Uterus (tissue), 3 donors: ENCODE measurements at regions not wholly inside any gene's neighbourhood (a gene's known extent, or its start where the extent isn't known, plus 50 kb on each side); places are given as distances from the start of the nearest gene placed in this dataset.

Source experiments
- DNase-seq, 2 donors: peaks; one replicate each; pipeline ENCODE4 v3.0.0-alpha.2; 2019 to 2020
- H3K27ac ChIP-seq, 2 donors: fragments of 200-600 bp; sonication (generic); 1 replicate in 1 of 2; 2 replicates in 1 of 2; pipeline ENCODE4 v1.5.1; 2016 to 2018
- H3K27me3 ChIP-seq, 2 donors: fragments of 200-600 bp; sonication (generic); one replicate each; pipeline ENCODE4 v1.5.1; 2018 to 2019; ENCODE audit warnings: control low read depth in 1 of 2
- H3K36me3 ChIP-seq, 2 donors: fragments of 200-600 bp; sonication (generic); one replicate each; pipeline ENCODE4 v1.5.1; 2019; ENCODE audit warnings: control low read depth in 1 of 2
- H3K4me1 ChIP-seq, 2 donors: fragments of 200-600 bp; sonication (generic); one replicate each; pipeline ENCODE4 v1.5.1; 2018 to 2019; ENCODE audit warnings: control low read depth in 1 of 2
- H3K4me3 ChIP-seq, 2 donors: fragments of 200-600 bp; sonication (generic); 1 replicate in 1 of 2; 2 replicates in 1 of 2; pipeline ENCODE4 v1.5.1; 2018 to 2019; ENCODE audit warnings: mild to moderate bottlenecking in 1 of 2
- H3K9me3 ChIP-seq, 2 donors: fragments of 200-600 bp; sonication (generic); one replicate each; pipeline ENCODE4 v1.5.1; 2019; ENCODE audit warnings: control low read depth in 1 of 2
- POLR2A ChIP-seq, 2 donors: fragments of 450-650 bp; IDR thresholded peaks; one replicate each; pipeline ENCODE4 v1.6.1; 2016; ENCODE audit warnings: antibody characterized with exemption in 2 of 2, mild to moderate bottlenecking in 1 of 2, moderate library complexity in 1 of 2
- intact Hi-C: fragments of 100-400 bp; cut with DNase I; formaldehyde crosslinking; loops from one replicate; pipeline ENCODE4 v1.15.1; 2023; ENCODE audit warnings: low total_unique reads
- TF ChIP-seq, protein P1 (sequence below), 4 experiments: fragments of 200-600 bp in 2 of 4; fragments of 450-650 bp in 2 of 4; sonication (generic) in 2 of 4; IDR thresholded peaks; one replicate each; pipeline ENCODE4 v1.5.1; 2016 to 2019; ENCODE audit warnings: antibody characterized with exemption in 4 of 4, mild to moderate bottlenecking in 2 of 4, moderate library complexity in 1 of 4
- donor health status: DM: yes; HTN: yes; CAD: no.

DNA sequence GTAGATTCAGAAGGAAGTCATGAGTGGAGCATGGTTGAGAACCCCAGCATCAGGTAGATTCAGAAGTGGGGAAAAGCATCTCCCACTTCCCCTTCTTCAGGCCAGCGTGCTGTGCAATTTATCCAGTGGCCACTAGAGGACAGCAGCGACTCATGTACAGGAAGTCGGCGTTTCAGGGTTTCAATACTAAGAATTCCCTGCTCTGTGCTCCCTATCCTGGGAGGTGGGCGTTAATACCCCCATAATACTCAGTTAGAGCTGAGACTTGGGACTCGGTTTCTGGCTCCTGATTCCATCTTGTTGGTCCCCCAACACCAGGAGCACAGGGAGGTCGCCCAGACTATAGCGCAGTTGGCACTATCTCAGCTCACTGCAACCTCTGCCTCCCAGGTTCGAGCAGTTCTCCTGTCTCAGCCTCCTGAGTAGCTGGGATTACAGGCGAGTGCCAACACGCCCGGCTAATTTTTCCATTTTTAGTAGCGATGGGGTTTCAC is 75.3 kb upstream of the AMZ2 start:
- H3K27ac ChIP-seq, result no peak overlapping the region
- TF ChIP-seq, protein P1, sequence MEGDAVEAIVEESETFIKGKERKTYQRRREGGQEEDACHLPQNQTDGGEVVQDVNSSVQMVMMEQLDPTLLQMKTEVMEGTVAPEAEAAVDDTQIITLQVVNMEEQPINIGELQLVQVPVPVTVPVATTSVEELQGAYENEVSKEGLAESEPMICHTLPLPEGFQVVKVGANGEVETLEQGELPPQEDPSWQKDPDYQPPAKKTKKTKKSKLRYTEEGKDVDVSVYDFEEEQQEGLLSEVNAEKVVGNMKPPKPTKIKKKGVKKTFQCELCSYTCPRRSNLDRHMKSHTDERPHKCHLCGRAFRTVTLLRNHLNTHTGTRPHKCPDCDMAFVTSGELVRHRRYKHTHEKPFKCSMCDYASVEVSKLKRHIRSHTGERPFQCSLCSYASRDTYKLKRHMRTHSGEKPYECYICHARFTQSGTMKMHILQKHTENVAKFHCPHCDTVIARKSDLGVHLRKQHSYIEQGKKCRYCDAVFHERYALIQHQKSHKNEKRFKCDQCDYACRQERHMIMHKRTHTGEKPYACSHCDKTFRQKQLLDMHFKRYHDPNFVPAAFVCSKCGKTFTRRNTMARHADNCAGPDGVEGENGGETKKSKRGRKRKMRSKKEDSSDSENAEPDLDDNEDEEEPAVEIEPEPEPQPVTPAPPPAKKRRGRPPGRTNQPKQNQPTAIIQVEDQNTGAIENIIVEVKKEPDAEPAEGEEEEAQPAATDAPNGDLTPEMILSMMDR (IDR thresholded peaks at IDR 0.05), result peak; percentile 92 to 98 (median 94)
- no peak for TF ChIP-seq POLR2A (IDR thresholded peaks at IDR 0.05)
- no peaks in the 10 kb centered on the region for H3K9me3 ChIP-seq
- peak; percentile 71 to 74 for DNase-seq
- H3K4me3 ChIP-seq, result no peak overlapping the region
- H3K27me3 ChIP-seq, result no peaks in the 10 kb centered on the region
- intact Hi-C loops, result no loop called here
- no peaks in the 10 kb centered on the region for H3K4me1 ChIP-seq
- H3K36me3 ChIP-seq, result no peaks in the 10 kb centered on the region

DNA sequence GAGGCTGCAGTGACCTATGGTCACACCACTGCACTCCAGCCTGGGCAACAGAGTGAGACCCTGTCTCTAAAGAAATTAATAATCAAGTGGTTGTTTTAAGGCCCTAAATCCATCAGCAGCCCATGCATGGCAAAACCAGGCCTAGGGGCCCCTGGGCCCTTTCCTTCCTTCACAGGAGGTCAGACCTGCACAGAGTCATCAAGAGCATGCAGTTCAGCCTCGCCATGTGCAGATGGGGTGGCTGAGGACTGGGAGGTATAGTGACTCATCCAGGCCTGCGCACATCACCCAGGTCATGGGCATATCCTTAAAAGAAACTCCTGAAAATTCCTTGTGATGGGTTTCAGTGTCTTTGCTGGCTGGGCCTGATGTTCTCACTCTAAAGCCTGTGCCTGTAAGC is 72.4 kb upstream of the AMZ2 start:
- no peak for DNase-seq
- H3K9me3 ChIP-seq, result no peaks in the 10 kb centered on the region
- no peak overlapping the region for H3K27ac ChIP-seq
- H3K36me3 ChIP-seq, result no peaks in the 10 kb centered on the region
- H3K4me1 ChIP-seq, result no peaks in the 10 kb centered on the region
- no peak for TF ChIP-seq POLR2A (IDR thresholded peaks at IDR 0.05)
- TF ChIP-seq, protein P1 (IDR thresholded peaks at IDR 0.05), result no peak
- no peak overlapping the region for H3K4me3 ChIP-seq
- intact Hi-C loops, result no loop called here
- H3K27me3 ChIP-seq, result no peaks in the 10 kb centered on the region

DNA sequence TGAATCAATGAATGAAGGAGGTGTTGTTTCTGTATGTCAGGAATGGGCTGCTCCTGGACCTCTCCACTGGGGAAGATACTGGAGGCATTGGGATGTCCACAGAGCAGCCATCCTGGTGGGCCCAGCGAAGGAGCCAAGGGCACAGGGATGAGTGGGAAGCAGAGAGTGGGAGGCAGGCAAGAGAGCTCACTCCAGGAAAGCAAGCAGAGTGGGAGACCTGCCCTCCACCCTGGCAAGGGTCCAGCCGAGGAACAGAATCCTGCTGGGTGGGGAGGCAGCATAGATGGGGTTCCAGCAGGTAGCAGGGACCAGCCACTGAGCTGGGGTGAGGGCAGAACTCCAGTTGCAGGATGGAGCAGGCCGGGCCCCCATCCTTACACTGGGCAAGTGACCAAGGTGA is 71.9 kb upstream of the AMZ2 start:
- DNase-seq, result no peak
- Histone ChIP-seq H3K36me3 (no peaks in the 10 kb centered on the region), H3K27ac (no peak overlapping the region), H3K9me3 (no peaks in the 10 kb centered on the region), H3K4me3 (no peak overlapping the region), H3K27me3 (no peaks in the 10 kb centered on the region), H3K4me1 (no peaks in the 10 kb centered on the region)
- TF ChIP-seq POLR2A (IDR thresholded peaks at IDR 0.05), result no peak
- TF ChIP-seq, protein P1 (IDR thresholded peaks at IDR 0.05), result no peak
- intact Hi-C loops, result no loop called here

DNA sequence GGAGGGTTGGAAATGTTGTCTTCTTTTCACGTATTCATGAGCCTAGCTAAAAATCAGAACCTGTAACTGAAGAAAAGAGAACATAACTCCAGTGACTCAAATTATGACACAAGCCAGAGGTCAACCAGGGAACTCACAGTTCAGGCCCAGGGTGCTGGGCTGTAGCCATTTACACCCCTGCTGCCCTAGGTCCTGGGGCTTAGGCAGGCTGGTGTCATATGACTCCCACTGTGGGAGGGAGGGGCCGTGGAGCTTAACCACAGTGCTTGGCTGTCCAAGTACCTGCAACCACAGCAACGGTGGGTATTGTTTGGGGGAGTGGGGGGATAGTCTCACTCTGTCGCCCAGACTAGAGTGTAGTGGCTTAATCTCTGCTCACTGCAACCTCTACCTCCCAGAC is 71.1 kb upstream of the AMZ2 start:
- no peaks in the 10 kb centered on the region for H3K4me1 ChIP-seq
- H3K27ac ChIP-seq, result no peak overlapping the region
- TF ChIP-seq, protein P1 (IDR thresholded peaks at IDR 0.05), result no peak
- TF ChIP-seq POLR2A (IDR thresholded peaks at IDR 0.05), result no peak
- H3K4me3 ChIP-seq, result no peak overlapping the region
- no peaks in the 10 kb centered on the region for H3K36me3 ChIP-seq
- no peaks in the 10 kb centered on the region for H3K9me3 ChIP-seq
- no peak for DNase-seq
- intact Hi-C loops, result no loop called here
- H3K27me3 ChIP-seq, result no peaks in the 10 kb centered on the region

DNA sequence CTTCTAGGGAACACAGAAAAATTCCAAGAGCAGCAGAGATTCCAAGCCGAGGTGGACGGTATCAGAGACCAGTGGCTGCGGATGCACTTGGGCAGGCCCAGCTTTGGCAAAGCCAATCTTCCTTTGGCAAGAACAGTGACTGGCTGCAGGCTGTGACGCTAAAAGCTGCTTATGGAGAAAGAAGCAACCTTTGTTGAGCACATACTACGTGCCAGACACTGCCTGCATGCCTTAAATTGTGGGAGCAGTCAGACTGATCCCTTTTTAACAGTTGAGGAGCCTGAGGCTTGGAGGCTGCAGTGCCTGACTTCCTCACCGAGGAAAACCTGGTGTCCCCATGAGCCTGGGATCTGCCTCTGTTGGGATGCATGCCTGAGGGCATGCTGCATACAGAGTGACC is 69.0 kb upstream of the AMZ2 start:
- Histone ChIP-seq H3K27ac (no peak overlapping the region), H3K4me1 (no peaks in the 10 kb centered on the region), H3K9me3 (no peaks in the 10 kb centered on the region), H3K27me3 (no peaks in the 10 kb centered on the region), H3K4me3 (no peak overlapping the region), H3K36me3 (no peaks in the 10 kb centered on the region)
- intact Hi-C loops, result no loop called here
- no peak for DNase-seq
- TF ChIP-seq, protein P1 (IDR thresholded peaks at IDR 0.05), result no peak
- TF ChIP-seq POLR2A (IDR thresholded peaks at IDR 0.05), result no peak
